ENCODE measurements at regions not wholly inside any gene's neighbourhood (a gene's known extent, or its start where the extent isn't known, plus 50 kb on each side); places are given as distances from the start of the nearest gene placed in this dataset.
A peak's percentile ranks its signal among the peaks of the same experiment; 100 is the strongest.

DNA sequence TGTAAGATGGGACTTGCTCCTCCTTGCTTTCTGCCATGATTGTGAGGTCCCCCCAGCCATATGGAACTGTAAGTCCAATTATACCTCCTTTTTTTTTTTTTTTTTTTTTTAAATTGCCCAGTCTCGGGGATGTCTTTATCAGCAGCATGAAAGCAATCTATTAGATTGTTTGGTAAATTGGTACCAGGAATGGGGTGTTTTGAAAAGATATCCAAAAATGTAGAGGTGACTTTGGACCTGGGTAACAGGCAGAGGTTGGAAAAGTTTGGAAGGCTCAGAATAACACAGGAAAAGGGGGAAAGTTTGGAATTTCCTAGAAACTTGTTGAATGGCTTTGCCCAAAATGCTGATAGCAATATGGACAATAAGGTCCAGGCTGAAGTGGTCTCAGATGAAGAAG, 545.8 kb upstream of the ALCAM start:
- DNase-seq = no peak
- peaks cover 12% of the 10 kb centered on the region for H3K4me1 Mint-ChIP-seq
- H3K9me3 Mint-ChIP-seq = peaks cover 31% of the 10 kb centered on the region
- no peak overlapping the region for H3K27ac Mint-ChIP-seq
- H3K27me3 Mint-ChIP-seq (ENCODE audit: low read depth, poor library complexity) = no peaks in the 10 kb centered on the region
- H3K4me3 Mint-ChIP-seq = no peak overlapping the region
- H3K36me3 Mint-ChIP-seq (ENCODE audit: low read depth) = peaks cover 17% of the 10 kb centered on the region
- TF ChIP-seq CTCF (IDR thresholded peaks at IDR 0.05) = no peak

DNA sequence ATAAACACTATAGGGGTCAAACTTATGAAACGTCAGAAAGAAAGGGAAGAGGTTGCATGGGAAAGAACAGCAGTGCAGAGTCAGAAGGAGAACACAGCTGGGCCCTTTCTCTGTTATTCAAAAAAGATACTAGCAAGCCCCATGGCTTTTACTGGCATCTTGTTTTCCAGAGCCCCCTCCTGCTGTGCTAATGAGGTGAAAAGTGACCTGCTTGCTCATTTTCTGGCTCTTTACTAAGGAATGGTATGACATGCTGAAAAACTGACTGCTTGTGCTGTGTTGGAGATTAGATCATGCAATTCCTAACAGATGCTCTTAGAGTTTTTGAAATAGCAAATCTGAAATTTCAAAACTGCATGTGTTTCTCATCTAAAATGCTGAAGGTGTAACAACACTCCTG, 541.6 kb upstream of the ALCAM start:
- DNase-seq = no peak
- Mint-ChIP-seq H3K36me3 (ENCODE audit: low read depth) (peaks cover 17% of the 10 kb centered on the region), H3K27ac (no peak overlapping the region)

DNA sequence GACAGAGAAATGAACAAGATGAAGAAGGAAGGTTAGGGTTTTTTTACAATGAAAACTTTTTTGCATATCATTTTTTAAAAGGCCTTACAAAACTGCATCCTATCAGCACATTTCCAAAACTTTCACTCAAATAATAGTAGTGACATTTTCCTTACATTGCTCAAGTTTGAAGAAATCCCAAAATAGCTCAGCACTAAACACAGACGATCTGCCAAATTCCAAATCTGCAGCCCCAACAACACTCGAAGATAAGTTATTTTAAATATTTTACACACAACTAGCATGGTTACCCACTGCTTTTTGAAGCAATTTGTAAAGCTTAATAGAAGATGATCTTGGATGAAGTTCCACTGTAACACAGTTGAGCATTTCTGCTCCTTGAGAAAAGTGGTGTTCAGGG, 535.6 kb upstream of the ALCAM start:
- H3K27ac Mint-ChIP-seq = no peak overlapping the region
- no peaks in the 10 kb centered on the region for H3K9me3 Mint-ChIP-seq
- DNase-seq = no peak
- no peaks in the 10 kb centered on the region for H3K27me3 Mint-ChIP-seq (ENCODE audit: low read depth, poor library complexity)
- H3K4me3 Mint-ChIP-seq = no peak overlapping the region
- peaks cover 8% of the 10 kb centered on the region for H3K4me1 Mint-ChIP-seq
- H3K36me3 Mint-ChIP-seq (ENCODE audit: low read depth) = no peaks in the 10 kb centered on the region
- no peak for TF ChIP-seq CTCF (IDR thresholded peaks at IDR 0.05)

More for the DNA sequence above, 541.6 kb upstream of the ALCAM start:
- Mint-ChIP-seq H3K27me3 (ENCODE audit: low read depth, poor library complexity) (no peaks in the 10 kb centered on the region), H3K4me3 (no peak overlapping the region), H3K4me1 (peaks cover 12% of the 10 kb centered on the region), H3K9me3 (peaks cover 29% of the 10 kb centered on the region)
- no peak for TF ChIP-seq CTCF (IDR thresholded peaks at IDR 0.05)

DNA sequence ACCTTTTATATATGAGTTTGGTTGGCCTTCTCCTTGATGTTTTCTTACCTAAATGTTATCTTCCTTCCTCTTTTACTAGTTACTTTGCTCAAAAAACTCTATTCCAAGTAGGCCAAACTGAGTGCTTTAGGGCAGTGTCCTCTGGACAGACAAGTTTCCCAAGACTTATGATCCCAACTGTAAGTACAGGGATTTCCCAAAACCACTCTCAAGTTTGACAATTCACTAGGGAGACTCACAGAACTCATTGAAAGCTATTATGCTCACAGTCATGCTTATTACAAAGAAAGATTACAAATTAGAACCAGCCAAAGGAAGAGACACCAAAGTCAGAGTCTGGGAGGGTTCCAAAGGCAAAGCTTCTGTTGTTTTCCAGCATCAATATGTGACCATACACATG, 534.2 kb upstream of the ALCAM start:
- TF ChIP-seq CTCF (IDR thresholded peaks at IDR 0.05) = no peak
- Mint-ChIP-seq H3K36me3 (ENCODE audit: low read depth) (no peaks in the 10 kb centered on the region), H3K4me3 (no peak overlapping the region)

GRCh38 chr3:104835376-104835775, 531.3 kb upstream of the ALCAM start:
- TF ChIP-seq CTCF (IDR thresholded peaks at IDR 0.05) = no peak
- Mint-ChIP-seq H3K4me3 (no peak overlapping the region), H3K27ac (peak overlapping the region; percentile 28), H3K36me3 (ENCODE audit: low read depth) (no peaks in the 10 kb centered on the region), H3K27me3 (ENCODE audit: low read depth, poor library complexity) (no peaks in the 10 kb centered on the region), H3K9me3 (no peaks in the 10 kb centered on the region), H3K4me1 (peaks cover 22% of the 10 kb centered on the region)
- DNase-seq = no peak

More for the DNA sequence above, 534.2 kb upstream of the ALCAM start:
- Mint-ChIP-seq H3K4me1 (peaks cover 12% of the 10 kb centered on the region), H3K9me3 (no peaks in the 10 kb centered on the region), H3K27me3 (ENCODE audit: low read depth, poor library complexity) (no peaks in the 10 kb centered on the region), H3K27ac (no peak overlapping the region)
- no peak for DNase-seq

DNA sequence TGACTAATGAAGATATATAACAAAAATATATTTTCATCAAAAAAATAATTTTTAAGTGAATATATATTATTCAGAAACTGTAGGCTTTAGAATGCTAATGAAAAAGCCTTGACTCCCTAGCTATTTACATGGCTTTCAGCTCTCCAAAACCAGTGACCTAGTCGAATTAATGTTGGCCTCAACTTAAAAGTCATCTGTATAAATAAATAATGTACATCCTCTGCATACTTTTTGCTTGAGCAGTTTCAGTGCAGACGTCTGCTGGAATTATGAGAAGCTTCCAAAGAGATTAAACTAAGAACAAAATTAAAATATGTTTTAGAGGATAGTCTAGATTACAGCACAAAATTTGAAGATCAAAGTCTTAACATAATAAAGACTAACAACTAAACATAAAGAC, 520.4 kb upstream of the ALCAM start:
- H3K4me3 Mint-ChIP-seq = no peak overlapping the region
- H3K27ac Mint-ChIP-seq = no peak overlapping the region
- H3K36me3 Mint-ChIP-seq (ENCODE audit: low read depth) = peaks cover 5% of the 10 kb centered on the region
- peaks cover 19% of the 10 kb centered on the region for H3K9me3 Mint-ChIP-seq
- no peaks in the 10 kb centered on the region for H3K27me3 Mint-ChIP-seq (ENCODE audit: low read depth, poor library complexity)
- no peak for DNase-seq
- no peaks in the 10 kb centered on the region for H3K4me1 Mint-ChIP-seq
- no peak for TF ChIP-seq CTCF (IDR thresholded peaks at IDR 0.05)
